Right forelimb (tissue), 1 donor: ENCODE measurements at regions not wholly inside any gene's neighbourhood (a gene's known extent, or its start where the extent isn't known, plus 50 kb on each side); places are given as distances from the start of the nearest gene placed in this dataset.
A peak's percentile ranks its signal among the peaks of the same experiment; 100 is the strongest.
"Not testable (repeated sequence)": the region's sequence is repeated elsewhere in the genome, so short reads cannot be mapped to it uniquely, and the experiment has no call there.

Experiments
- DNase-seq: peaks from one replicate; pipeline ENCODE4 v3.0.0-alpha.2; 2018

- not testable (repeated sequence) for DNase-seq
Observed at GRCh38 chr6:27825848-27826611, 86.2 kb downstream of the OR2B2 start.

- no peak for DNase-seq
Observed at GRCh38 chr6:27825025-27825793, 87.0 kb downstream of the OR2B2 start.

- DNase-seq = peak; percentile 56
Observed at GRCh38 chr6:27824211-27825024, 87.8 kb downstream of the OR2B2 start.

- DNase-seq = peak; percentile 75
Observed at GRCh38 chr6:27823714-27824210, 88.4 kb downstream of the OR2B2 start.

GRCh38 chr6:27816906-27817305 is 95.3 kb downstream of the OR2B2 start:
- no peak for DNase-seq

GRCh38 chr6:27814665-27815424 is 97.4 kb downstream of the OR2B2 start:
- peak; percentile 83 for DNase-seq

GRCh38 chr6:27814415-27814664 is 97.9 kb downstream of the OR2B2 start:
- DNase-seq = not testable (repeated sequence)

GRCh38 chr6:27812805-27813492 is 99.2 kb downstream of the OR2B2 start:
- no peak for DNase-seq

- no peak for DNase-seq
Observed at GRCh38 chr6:27812078-27812804, 100.0 kb downstream of the OR2B2 start.

GRCh38 chr6:27811451-27811772 is 100.8 kb downstream of the OR2B2 start:
- DNase-seq = no peak

- no peak for DNase-seq
Observed at GRCh38 chr6:27810768-27811450, 101.3 kb downstream of the OR2B2 start.

GRCh38 chr6:27809939-27810767 is 102.0 kb downstream of the OR2B2 start:
- peak; percentile 90 for DNase-seq

- DNase-seq = no peak
Observed at GRCh38 chr6:27809067-27809938, 102.9 kb downstream of the OR2B2 start.

- not testable (repeated sequence) for DNase-seq
Observed at GRCh38 chr6:27808242-27809066, 103.7 kb downstream of the OR2B2 start.

GRCh38 chr6:27807441-27808241 is 104.6 kb downstream of the OR2B2 start:
- peak; percentile 90 for DNase-seq

GRCh38 chr6:27806981-27807440 is 105.2 kb downstream of the OR2B2 start:
- peak; percentile 77 for DNase-seq

- DNase-seq = no peak
Observed at GRCh38 chr6:27805347-27805746, 106.8 kb downstream of the OR2B2 start.
